Testis (tissue), 2 donors: ENCODE measurements at regions not wholly inside any gene's neighbourhood (a gene's known extent, or its start where the extent isn't known, plus 50 kb on each side); places are given as distances from the start of the nearest gene placed in this dataset.

Source experiments
- DNase-seq: peaks from one replicate; pipeline ENCODE4 v3.0.0-alpha.2; 2019
- H3K27ac ChIP-seq, 2 donors: fragments of 200-600 bp; sonication (generic); one replicate each; pipeline ENCODE4 v1.5.1; 2019
- H3K27me3 ChIP-seq: fragments of 200-600 bp; sonication (generic); one replicate; pipeline ENCODE4 v1.5.1; 2019
- H3K36me3 ChIP-seq: fragments of 200-600 bp; sonication (generic); one replicate; pipeline ENCODE4 v1.5.1; 2017; ENCODE audit warnings: low read depth; ENCODE audit errors: missing control alignments
- H3K4me1 ChIP-seq: fragments of 200-600 bp; sonication (generic); one replicate; pipeline ENCODE4 v1.5.1; 2019
- H3K4me3 ChIP-seq, 2 donors: fragments of 200-600 bp; sonication (generic); one replicate each; pipeline ENCODE4 v1.5.1; 2017 to 2019
- H3K9me3 ChIP-seq: fragments of 200-600 bp; sonication (generic); one replicate; pipeline ENCODE4 v1.5.1; 2017
- CTCF ChIP-seq, 3 experiments: fragments of 450-650 bp in 2 of 3; fragments of 200-600 bp in 1 of 3; sonication (generic) in 1 of 3; IDR thresholded peaks; one replicate each; pipeline ENCODE4 v1.5.1; 2016 to 2019; ENCODE audit warnings: antibody characterized with exemption in 3 of 3, mild to moderate bottlenecking in 2 of 3, moderate library complexity in 1 of 3
- POLR2A ChIP-seq: fragments of 450-650 bp; IDR thresholded peaks from one replicate; pipeline ENCODE4 v1.6.1; 2017; ENCODE audit warnings: antibody characterized with exemption, mild to moderate bottlenecking, moderate library complexity
- WGBS, 2 donors: methylation state at CpG; one replicate each; pipeline ENCODE4 v1.1.5; 2018; 5-methylcytosine and 5-hydroxymethylcytosine counted together
- intact Hi-C: fragments of 100-400 bp; cut with DNase I; formaldehyde crosslinking; loops from one replicate; pipeline ENCODE4 v1.15.1; 2023; ENCODE audit warnings: low total_unique reads

GRCh38 chr3:161770484-161771386, 274.1 kb downstream of the OTOL1 start:
- 54 to 88% methylated on average over 3 of the region's 3 CpGs for WGBS, 2 donors
- Histone ChIP-seq H3K4me1 (no peaks in the 10 kb centered on the region), H3K4me3 (no peak overlapping the region), H3K9me3 (no peaks in the 10 kb centered on the region), H3K27me3 (no peaks in the 10 kb centered on the region), H3K36me3 (no peaks in the 10 kb centered on the region), H3K27ac (no peak overlapping the region)
- DNase-seq: no peak
- intact Hi-C loops: no loop called here
- TF ChIP-seq POLR2A (no peak), CTCF (IDR thresholded peaks at IDR 0.05) (no peak)

- Histone ChIP-seq H3K4me3 (no peak overlapping the region), H3K4me1 (no peaks in the 10 kb centered on the region), H3K27ac (no peak overlapping the region), H3K27me3 (no peaks in the 10 kb centered on the region), H3K9me3 (no peaks in the 10 kb centered on the region), H3K36me3 (no peaks in the 10 kb centered on the region)
- WGBS, 2 donors: 27 to 46% methylated on average over 1 of the region's 1 CpG
- no peak for DNase-seq
- intact Hi-C loops: no loop called here
- TF ChIP-seq CTCF (IDR thresholded peaks at IDR 0.05) (no peak), POLR2A (no peak)
These were observed 284.8 kb downstream of the OTOL1 start for GRCh38 chr3:161781381-161781780.

- H3K27ac ChIP-seq: no peak overlapping the region
- 84 to 89% methylated on average over 3 of the region's 3 CpGs for WGBS, 2 donors
- TF ChIP-seq POLR2A (no peak), CTCF (IDR thresholded peaks at IDR 0.05) (no peak)
- H3K4me3 ChIP-seq: no peak overlapping the region
- no peak for DNase-seq
- H3K4me1 ChIP-seq: no peaks in the 10 kb centered on the region
- no peaks in the 10 kb centered on the region for H3K27me3 ChIP-seq
- no peaks in the 10 kb centered on the region for H3K36me3 ChIP-seq
- no peaks in the 10 kb centered on the region for H3K9me3 ChIP-seq
- intact Hi-C loops: no loop called here
These were observed 296.8 kb downstream of the OTOL1 start for GRCh38 chr3:161793194-161793930.

- no peak overlapping the region for H3K4me3 ChIP-seq
- intact Hi-C loops: no loop called here
- H3K27me3 ChIP-seq: no peaks in the 10 kb centered on the region
- no peak for TF ChIP-seq POLR2A
- TF ChIP-seq CTCF (IDR thresholded peaks at IDR 0.05): no peak
- H3K36me3 ChIP-seq: no peaks in the 10 kb centered on the region
- H3K4me1 ChIP-seq: no peaks in the 10 kb centered on the region
- H3K9me3 ChIP-seq: no peaks in the 10 kb centered on the region
- 77 to 79% methylated on average over 4 of the region's 4 CpGs for WGBS, 2 donors
- H3K27ac ChIP-seq: no peak overlapping the region
- DNase-seq: no peak
These were observed 297.9 kb downstream of the OTOL1 start for GRCh38 chr3:161794551-161794950.
